ENCODE measurements at regions not wholly inside any gene's neighbourhood (a gene's known extent, or its start where the extent isn't known, plus 50 kb on each side); places are given as distances from the start of the nearest gene placed in this dataset.

DNA sequence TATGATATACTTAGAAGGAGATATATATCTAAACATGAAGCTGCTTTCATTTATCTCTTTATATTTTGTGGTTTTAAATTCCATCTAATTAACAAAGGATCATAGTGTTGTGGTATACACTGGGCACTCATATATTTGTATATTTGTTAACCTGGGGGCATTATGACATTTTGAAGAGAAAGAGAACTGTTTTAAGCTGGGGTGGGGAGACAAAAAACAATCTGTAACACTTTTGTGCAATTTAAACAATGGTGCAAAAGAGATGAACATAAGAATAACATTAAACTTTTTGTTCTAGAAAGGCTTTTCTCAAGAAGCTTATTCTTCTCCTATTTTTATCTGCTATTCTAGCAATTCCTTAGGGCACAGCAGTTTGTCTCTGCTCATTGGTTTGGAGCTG, 842.0 kb upstream of the CDH2 start:
- Mint-ChIP-seq H3K36me3 (no peaks in the 10 kb centered on the region), H3K4me1 (no peaks in the 10 kb centered on the region), H3K4me3 (no peak overlapping the region), H3K27ac (no peak overlapping the region), H3K27me3 (no peaks in the 10 kb centered on the region), H3K9me3 (peaks cover 2 to 39% (median 8%) of the 10 kb centered on the region in 5 donors)
- no peaks in the 10 kb centered on the region for H3K4me1 ChIP-seq (ENCODE audit: insufficient read depth, low read length)
- no peaks in the 10 kb centered on the region for H3K9me3 ChIP-seq (ENCODE audit: low read length)
- no peaks in the 10 kb centered on the region for H3K27me3 ChIP-seq (ENCODE audit: insufficient read depth, low read length, poor library complexity, severe bottlenecking)
- H3K27ac ChIP-seq (ENCODE audit: low read depth, low read length), result no peak overlapping the region
- H3K36me3 ChIP-seq (ENCODE audit: insufficient read depth, low read length), result no peaks in the 10 kb centered on the region
- DNase-seq, result no peak
- POLR2A ChIA-PET, result no interaction called here
- no peak overlapping the region for H3K4me3 ChIP-seq (ENCODE audit: low read length)
- CTCF ChIA-PET, result no interaction called here

DNA sequence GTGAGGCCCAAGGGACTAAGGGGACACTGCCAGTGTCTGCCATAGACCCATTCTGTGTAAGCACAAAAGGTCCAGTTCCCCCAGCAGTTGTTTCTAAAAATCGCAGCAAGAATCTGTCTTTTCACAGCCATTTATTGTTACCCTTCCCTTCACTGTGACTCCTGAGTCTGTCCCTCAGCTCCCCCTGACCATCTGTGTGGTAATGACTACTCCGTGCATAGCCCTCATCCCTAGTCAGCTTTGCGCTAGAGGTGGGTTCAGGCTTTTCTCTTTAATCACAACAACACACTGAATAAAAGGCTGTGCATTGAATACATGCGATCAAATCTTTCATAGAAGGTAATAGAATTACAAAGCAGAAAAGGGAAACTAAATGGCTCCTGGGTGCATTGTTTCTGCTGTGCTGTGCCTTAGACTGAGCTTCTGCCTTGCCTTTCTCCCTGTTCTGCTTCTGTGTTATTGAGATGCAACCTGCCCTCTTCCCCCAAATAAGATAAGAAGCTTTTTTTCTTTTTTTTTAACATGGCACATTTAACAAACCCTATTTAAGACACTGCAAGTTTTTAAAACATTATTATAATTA, 836.0 kb upstream of the CDH2 start:
- CTCF ChIA-PET, result no interaction called here
- no peak overlapping the region for H3K4me3 ChIP-seq (ENCODE audit: low read length)
- H3K36me3 Mint-ChIP-seq, result no peaks in the 10 kb centered on the region
- no peaks in the 10 kb centered on the region for H3K27me3 ChIP-seq (ENCODE audit: insufficient read depth, low read length, poor library complexity, severe bottlenecking)
- H3K27me3 Mint-ChIP-seq, result no peaks in the 10 kb centered on the region
- H3K27ac Mint-ChIP-seq, result no peak overlapping the region
- no peaks in the 10 kb centered on the region for H3K36me3 ChIP-seq (ENCODE audit: insufficient read depth, low read length)
- no peaks in the 10 kb centered on the region for H3K9me3 ChIP-seq (ENCODE audit: low read length)
- no peak for DNase-seq
- no peak overlapping the region for H3K4me3 Mint-ChIP-seq
- no peak overlapping the region for H3K27ac ChIP-seq (ENCODE audit: low read depth, low read length)
- POLR2A ChIA-PET, result no interaction called here
- no peaks in the 10 kb centered on the region for H3K4me1 ChIP-seq (ENCODE audit: insufficient read depth, low read length)
- H3K4me1 Mint-ChIP-seq, result no peaks in the 10 kb centered on the region
- H3K9me3 Mint-ChIP-seq, result peaks cover 5 to 48% (median 8%) of the 10 kb centered on the region in 5 donors

DNA sequence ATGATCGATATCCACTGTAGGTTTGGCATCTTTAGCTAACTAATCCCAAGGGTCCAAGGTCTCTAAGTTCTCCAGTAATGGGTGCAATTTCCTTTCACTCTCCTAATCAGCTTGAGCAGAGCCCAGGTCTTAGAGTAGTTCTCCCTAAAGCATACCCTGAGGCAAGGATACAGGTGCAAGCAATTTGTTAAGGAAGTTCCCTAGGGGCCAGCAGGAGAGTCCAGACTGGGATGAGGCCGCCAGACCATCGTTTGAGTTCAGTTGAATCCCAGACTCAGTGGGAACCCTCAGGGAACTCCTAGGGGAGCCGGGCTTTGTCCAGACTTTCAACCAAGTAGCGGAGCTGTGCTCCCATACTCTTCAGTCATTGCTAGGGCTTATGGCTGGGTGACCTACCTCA, 835.4 kb upstream of the CDH2 start:
- Histone ChIP-seq H3K4me3 (ENCODE audit: low read length) (no peak overlapping the region), H3K27me3 (ENCODE audit: insufficient read depth, low read length, poor library complexity, severe bottlenecking) (no peaks in the 10 kb centered on the region), H3K27ac (ENCODE audit: low read depth, low read length) (no peak overlapping the region), H3K9me3 (ENCODE audit: low read length) (no peaks in the 10 kb centered on the region), H3K36me3 (ENCODE audit: insufficient read depth, low read length) (no peaks in the 10 kb centered on the region), H3K4me1 (ENCODE audit: insufficient read depth, low read length) (no peaks in the 10 kb centered on the region)
- POLR2A ChIA-PET, result no interaction called here
- Mint-ChIP-seq H3K9me3 (peaks cover 5 to 48% (median 8%) of the 10 kb centered on the region in 5 donors), H3K4me3 (no peak overlapping the region), H3K27me3 (no peaks in the 10 kb centered on the region), H3K4me1 (no peaks in the 10 kb centered on the region), H3K36me3 (no peaks in the 10 kb centered on the region), H3K27ac (no peak overlapping the region)
- DNase-seq, result no peak
- CTCF ChIA-PET, result no interaction called here

DNA sequence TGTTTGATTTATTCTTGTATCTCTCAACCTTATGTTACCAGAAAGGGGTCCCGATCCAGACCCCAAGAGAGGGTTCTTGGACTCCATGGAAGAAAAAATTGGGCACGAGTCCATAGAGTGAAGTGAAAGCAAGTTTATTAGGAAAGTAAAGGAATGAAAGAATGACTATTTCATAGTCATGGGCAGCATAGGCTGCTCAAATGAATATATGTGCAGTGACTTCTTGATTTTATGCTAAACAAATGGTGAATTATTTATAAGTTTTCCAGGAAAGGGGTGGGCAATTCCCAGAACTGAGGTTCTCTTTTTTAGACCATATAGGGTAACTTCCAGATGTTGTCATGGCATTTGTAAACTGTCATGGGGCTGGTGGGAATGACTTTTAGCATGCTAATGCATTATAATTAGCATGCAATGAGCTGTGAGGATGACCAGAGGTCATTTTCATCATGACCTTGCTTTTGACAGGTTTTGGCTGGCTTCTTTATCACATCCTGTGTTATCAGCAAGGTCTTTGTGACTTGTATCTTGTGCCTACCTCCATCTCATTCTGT, 832.4 kb upstream of the CDH2 start:
- no peaks in the 10 kb centered on the region for H3K36me3 Mint-ChIP-seq
- H3K27ac Mint-ChIP-seq, result no peak overlapping the region
- POLR2A ChIA-PET, result no interaction called here
- peaks cover 6 to 37% (median 11%) of the 10 kb centered on the region in 5 donors for H3K9me3 Mint-ChIP-seq
- no peaks in the 10 kb centered on the region for H3K4me1 ChIP-seq (ENCODE audit: insufficient read depth, low read length)
- CTCF ChIA-PET, result no interaction called here
- H3K36me3 ChIP-seq (ENCODE audit: insufficient read depth, low read length), result no peaks in the 10 kb centered on the region
- H3K4me3 Mint-ChIP-seq, result no peak overlapping the region
- no peaks in the 10 kb centered on the region for H3K4me1 Mint-ChIP-seq
- no peak overlapping the region for H3K27ac ChIP-seq (ENCODE audit: low read depth, low read length)
- H3K4me3 ChIP-seq (ENCODE audit: low read length), result no peak overlapping the region
- H3K27me3 Mint-ChIP-seq, result no peaks in the 10 kb centered on the region
- H3K27me3 ChIP-seq (ENCODE audit: insufficient read depth, low read length, poor library complexity, severe bottlenecking), result no peaks in the 10 kb centered on the region
- H3K9me3 ChIP-seq (ENCODE audit: low read length), result no peaks in the 10 kb centered on the region
- no peak for DNase-seq

GRCh38 chr18:29008809-29009208, 831.9 kb upstream of the CDH2 start:
- CTCF ChIA-PET, result no interaction called here
- Histone ChIP-seq H3K27me3 (ENCODE audit: insufficient read depth, low read length, poor library complexity, severe bottlenecking) (no peaks in the 10 kb centered on the region), H3K27ac (ENCODE audit: low read depth, low read length) (no peak overlapping the region), H3K36me3 (ENCODE audit: insufficient read depth, low read length) (no peaks in the 10 kb centered on the region), H3K4me1 (ENCODE audit: insufficient read depth, low read length) (no peaks in the 10 kb centered on the region), H3K4me3 (ENCODE audit: low read length) (no peak overlapping the region), H3K9me3 (ENCODE audit: low read length) (no peaks in the 10 kb centered on the region)
- H3K4me1 Mint-ChIP-seq, result no peaks in the 10 kb centered on the region
- H3K4me3 Mint-ChIP-seq, result no peak overlapping the region
- H3K36me3 Mint-ChIP-seq, result no peaks in the 10 kb centered on the region
- no peak for DNase-seq
- H3K27me3 Mint-ChIP-seq, result no peaks in the 10 kb centered on the region
- peaks cover 3 to 32% (median 11%) of the 10 kb centered on the region in 5 donors for H3K9me3 Mint-ChIP-seq
- POLR2A ChIA-PET, result no interaction called here
- H3K27ac Mint-ChIP-seq, result no peak overlapping the region

DNA sequence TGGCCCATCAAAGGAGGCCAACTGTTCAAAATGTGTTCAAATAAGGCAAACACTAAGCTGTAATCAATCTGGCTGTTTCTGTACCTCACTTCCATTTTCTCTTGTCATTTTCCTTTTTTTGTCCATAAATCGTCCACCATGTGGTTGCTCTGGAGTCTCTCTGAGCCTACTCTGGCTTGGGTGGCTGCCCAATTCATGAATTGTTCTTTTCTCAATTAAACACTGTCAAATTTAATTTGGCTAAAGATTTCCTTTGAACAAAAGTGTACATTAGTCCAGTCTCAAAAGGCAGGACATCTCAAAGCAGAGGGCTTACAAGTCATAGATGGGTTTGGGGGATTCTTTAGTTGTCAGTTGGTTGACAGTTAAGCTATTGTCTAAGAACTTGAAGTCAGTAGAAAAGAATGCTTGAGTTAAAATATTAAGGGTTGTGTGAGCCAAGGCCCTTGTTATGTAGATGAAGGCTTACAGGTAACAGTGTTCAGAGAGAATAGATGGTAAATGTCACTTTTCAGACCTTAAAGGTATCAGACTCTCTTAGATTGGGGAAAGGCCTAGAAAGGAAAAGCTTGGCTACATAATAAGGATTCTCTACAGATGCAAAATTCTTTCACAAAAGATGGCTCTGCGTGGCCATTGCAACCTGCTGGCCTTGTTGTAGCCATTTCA, 831.2 kb upstream of the CDH2 start:
- no peaks in the 10 kb centered on the region for H3K27me3 ChIP-seq (ENCODE audit: insufficient read depth, low read length, poor library complexity, severe bottlenecking)
- peaks cover 0 to 3% (median 0%) of the 10 kb centered on the region in 3 donors for H3K36me3 Mint-ChIP-seq
- peak overlapping the region in 1 of 7 donors; percentile 32 for H3K4me3 Mint-ChIP-seq
- ChIA-PET POLR2A (no interaction called here), CTCF (no interaction called here)
- no peak overlapping the region for H3K4me3 ChIP-seq (ENCODE audit: low read length)
- H3K4me1 ChIP-seq (ENCODE audit: insufficient read depth, low read length), result no peaks in the 10 kb centered on the region
- H3K36me3 ChIP-seq (ENCODE audit: insufficient read depth, low read length), result no peaks in the 10 kb centered on the region
- H3K9me3 Mint-ChIP-seq, result peaks cover 3 to 34% (median 13%) of the 10 kb centered on the region in 5 donors
- H3K4me1 Mint-ChIP-seq, result no peaks in the 10 kb centered on the region
- no peak overlapping the region for H3K27ac ChIP-seq (ENCODE audit: low read depth, low read length)
- no peaks in the 10 kb centered on the region for H3K27me3 Mint-ChIP-seq
- no peaks in the 10 kb centered on the region for H3K9me3 ChIP-seq (ENCODE audit: low read length)
- H3K27ac Mint-ChIP-seq, result no peak overlapping the region
- no peak for DNase-seq

GRCh38 chr18:29004921-29005320, 828.0 kb upstream of the CDH2 start:
- POLR2A ChIA-PET, result no interaction called here
- H3K4me3 Mint-ChIP-seq, result no peak overlapping the region

GRCh38 chr18:29003194-29003593, 826.3 kb upstream of the CDH2 start:
- no peak overlapping the region for H3K27ac Mint-ChIP-seq
- H3K36me3 ChIP-seq (ENCODE audit: insufficient read depth, low read length), result no peaks in the 10 kb centered on the region
- CTCF ChIA-PET, result no interaction called here

More at GRCh38 chr18:29004921-29005320, 828.0 kb upstream of the CDH2 start:
- Mint-ChIP-seq H3K27me3 (peaks cover 0 to 2% of the 10 kb centered on the region in 2 donors), H3K36me3 (peaks cover 0 to 3% (median 0%) of the 10 kb centered on the region in 3 donors), H3K27ac (no peak overlapping the region), H3K9me3 (peaks cover 3 to 34% (median 20%) of the 10 kb centered on the region in 5 donors), H3K4me1 (no peaks in the 10 kb centered on the region)
- no peak overlapping the region for H3K27ac ChIP-seq (ENCODE audit: low read depth, low read length)
- H3K4me3 ChIP-seq (ENCODE audit: low read length), result no peak overlapping the region
- H3K9me3 ChIP-seq (ENCODE audit: low read length), result no peaks in the 10 kb centered on the region
- CTCF ChIA-PET, result no interaction called here
- H3K36me3 ChIP-seq (ENCODE audit: insufficient read depth, low read length), result no peaks in the 10 kb centered on the region
- no peaks in the 10 kb centered on the region for H3K27me3 ChIP-seq (ENCODE audit: insufficient read depth, low read length, poor library complexity, severe bottlenecking)
- DNase-seq, result no peak
- no peaks in the 10 kb centered on the region for H3K4me1 ChIP-seq (ENCODE audit: insufficient read depth, low read length)

More at GRCh38 chr18:29003194-29003593, 826.3 kb upstream of the CDH2 start:
- Histone ChIP-seq H3K9me3 (ENCODE audit: low read length) (no peaks in the 10 kb centered on the region), H3K4me1 (ENCODE audit: insufficient read depth, low read length) (no peaks in the 10 kb centered on the region), H3K27ac (ENCODE audit: low read depth, low read length) (no peak overlapping the region), H3K4me3 (ENCODE audit: low read length) (no peak overlapping the region), H3K27me3 (ENCODE audit: insufficient read depth, low read length, poor library complexity, severe bottlenecking) (no peaks in the 10 kb centered on the region)
- Mint-ChIP-seq H3K4me3 (no peak overlapping the region), H3K27me3 (peaks cover 0 to 2% of the 10 kb centered on the region in 2 donors), H3K9me3 (peaks cover 3 to 37% (median 25%) of the 10 kb centered on the region in 5 donors), H3K36me3 (peaks cover 0 to 3% (median 2%) of the 10 kb centered on the region in 3 donors), H3K4me1 (no peaks in the 10 kb centered on the region)
- POLR2A ChIA-PET, result no interaction called here
- no peak for DNase-seq

Data from CD8-positive, alpha-beta memory T cell (primary cell).